ENCODE measurements at regions not wholly inside any gene's neighbourhood (a gene's known extent, or its start where the extent isn't known, plus 50 kb on each side); places are given as distances from the start of the nearest gene placed in this dataset.

GRCh38 chr6:169005166-169005565 lies 248.5 kb downstream of the THBS2 start:
- no peak for TF ChIP-seq CTCF (IDR thresholded peaks at IDR 0.05)
- no peak for TF ChIP-seq POLR2A (IDR thresholded peaks at IDR 0.05)
